ENCODE measurements at regions not wholly inside any gene's neighbourhood (a gene's known extent, or its start where the extent isn't known, plus 50 kb on each side); places are given as distances from the start of the nearest gene placed in this dataset.

GRCh38 chr12:113625499-113625898 lies 153.8 kb upstream of the LHX5 start:
- H3K36me3 ChIP-seq (ENCODE audit: insufficient read depth, low read length) = no peaks in the 10 kb centered on the region
- H3K4me1 ChIP-seq (ENCODE audit: insufficient read depth, low read length, severe bottlenecking) = no peaks in the 10 kb centered on the region
- no peak overlapping the region for H3K9ac ChIP-seq (ENCODE audit: low read length)
- no peak overlapping the region for H3K27ac ChIP-seq (ENCODE audit: low read depth, low read length, poor library complexity, severe bottlenecking)
- H3K79me2 ChIP-seq (ENCODE audit: insufficient read depth, low read length) = no peaks in the 10 kb centered on the region
- no peak overlapping the region for H3K4me3 ChIP-seq (ENCODE audit: low read depth, low read length, poor library complexity, severe bottlenecking)
- no peaks in the 10 kb centered on the region for H4K20me1 ChIP-seq (ENCODE audit: insufficient read depth, low read length)
- H3K9me2 ChIP-seq (ENCODE audit: low read depth, low read length) = no peaks in the 10 kb centered on the region
- H3K4me2 ChIP-seq (ENCODE audit: low read length) = no peak overlapping the region
- peaks cover 2% of the 10 kb centered on the region; the same call in 1 of the 2 replicates for H3K9me3 ChIP-seq (ENCODE audit: low read length)
- no peaks in the 10 kb centered on the region for H3K27me3 ChIP-seq (ENCODE audit: insufficient read depth, low read length)
- H2AFZ ChIP-seq (ENCODE audit: low read length) = no peak overlapping the region
- TF ChIP-seq CTCF (IDR thresholded peaks at IDR 0.05; ENCODE audit: low read length) (no peak), EZH2 (IDR thresholded peaks at IDR 0.05; ENCODE audit: borderline replicate concordance, low read length) (no peak)
- no peaks in the 10 kb centered on the region for H3F3A ChIP-seq (ENCODE audit: insufficient read depth, low read length)

GRCh38 chr12:113622410-113622809 lies 150.7 kb upstream of the LHX5 start:
- Histone ChIP-seq H3K9ac (ENCODE audit: low read length) (no peak overlapping the region), H4K20me1 (ENCODE audit: insufficient read depth, low read length) (no peaks in the 10 kb centered on the region), H3K36me3 (ENCODE audit: insufficient read depth, low read length) (no peaks in the 10 kb centered on the region), H3K9me2 (ENCODE audit: low read depth, low read length) (no peaks in the 10 kb centered on the region), H3F3A (ENCODE audit: insufficient read depth, low read length) (no peaks in the 10 kb centered on the region), H3K4me2 (ENCODE audit: low read length) (no peak overlapping the region), H3K27me3 (ENCODE audit: insufficient read depth, low read length) (no peaks in the 10 kb centered on the region), H3K9me3 (ENCODE audit: low read length) (peaks cover 1% of the 10 kb centered on the region; the same call in 1 of the 2 replicates), H3K27ac (ENCODE audit: low read depth, low read length, poor library complexity, severe bottlenecking) (no peak overlapping the region), H3K4me3 (ENCODE audit: low read depth, low read length, poor library complexity, severe bottlenecking) (no peak overlapping the region), H3K79me2 (ENCODE audit: insufficient read depth, low read length) (no peaks in the 10 kb centered on the region), H3K4me1 (ENCODE audit: insufficient read depth, low read length, severe bottlenecking) (no peaks in the 10 kb centered on the region), H2AFZ (ENCODE audit: low read length) (no peak overlapping the region)
- no peak for TF ChIP-seq CTCF (IDR thresholded peaks at IDR 0.05; ENCODE audit: low read length)
- TF ChIP-seq EZH2 (IDR thresholded peaks at IDR 0.05; ENCODE audit: borderline replicate concordance, low read length) = no peak

- Histone ChIP-seq H3K4me2 (ENCODE audit: low read length) (no peak overlapping the region), H3K27ac (ENCODE audit: low read depth, low read length, poor library complexity, severe bottlenecking) (no peak overlapping the region), H3K4me3 (ENCODE audit: low read depth, low read length, poor library complexity, severe bottlenecking) (no peak overlapping the region), H3K9ac (ENCODE audit: low read length) (no peak overlapping the region), H3K79me2 (ENCODE audit: insufficient read depth, low read length) (no peaks in the 10 kb centered on the region), H3K27me3 (ENCODE audit: insufficient read depth, low read length) (no peaks in the 10 kb centered on the region), H3F3A (ENCODE audit: insufficient read depth, low read length) (no peaks in the 10 kb centered on the region), H3K9me3 (ENCODE audit: low read length) (no peaks in the 10 kb centered on the region), H4K20me1 (ENCODE audit: insufficient read depth, low read length) (no peaks in the 10 kb centered on the region), H2AFZ (ENCODE audit: low read length) (no peak overlapping the region), H3K4me1 (ENCODE audit: insufficient read depth, low read length, severe bottlenecking) (no peaks in the 10 kb centered on the region), H3K36me3 (ENCODE audit: insufficient read depth, low read length) (no peaks in the 10 kb centered on the region), H3K9me2 (ENCODE audit: low read depth, low read length) (no peaks in the 10 kb centered on the region)
- TF ChIP-seq EZH2 (IDR thresholded peaks at IDR 0.05; ENCODE audit: borderline replicate concordance, low read length) (no peak), CTCF (IDR thresholded peaks at IDR 0.05; ENCODE audit: low read length) (no peak)
Observed at GRCh38 chr12:113620437-113620976, 148.8 kb upstream of the LHX5 start.
